HG03060 (cell line): ENCODE measurements at regions not wholly inside any gene's neighbourhood (a gene's known extent, or its start where the extent isn't known, plus 50 kb on each side); places are given as distances from the start of the nearest gene placed in this dataset.

ENCODE experiments used
- ATAC-seq: cut with Tn5 transposase; IDR thresholded peaks from one replicate; pipeline ENCODE4 v1.9.1; 2021; ENCODE audit warnings: low read depth, moderate number of reproducible peaks; ENCODE audit not compliant: unreplicated experiment

GRCh38 chr6:113595911-113596376 lies 261.2 kb upstream of the MARCKS start:
- ATAC-seq, result no peak

GRCh38 chr6:113596387-113597230 lies 260.5 kb upstream of the MARCKS start:
- peak; percentile 4 for ATAC-seq

DNA sequence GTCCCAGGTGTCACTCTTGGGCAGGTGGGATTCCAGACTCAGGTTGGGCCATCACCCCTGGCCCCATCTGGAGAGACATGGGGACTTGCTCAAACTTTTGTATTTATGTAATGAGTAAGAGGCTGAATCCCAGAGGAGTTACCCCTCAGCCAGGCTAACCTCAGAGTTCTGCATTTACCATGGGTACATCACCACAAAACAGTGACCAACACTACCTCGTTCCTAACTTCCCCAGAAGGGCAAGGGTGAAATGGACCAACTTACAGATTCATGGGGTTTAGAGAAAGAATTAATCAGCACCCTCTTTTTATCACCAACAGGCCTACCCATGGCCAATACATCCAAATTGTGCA lies 259.9 kb upstream of the MARCKS start:
- peak; percentile 56 for ATAC-seq

GRCh38 chr6:113598786-113599185 lies 258.4 kb upstream of the MARCKS start:
- no peak for ATAC-seq

DNA sequence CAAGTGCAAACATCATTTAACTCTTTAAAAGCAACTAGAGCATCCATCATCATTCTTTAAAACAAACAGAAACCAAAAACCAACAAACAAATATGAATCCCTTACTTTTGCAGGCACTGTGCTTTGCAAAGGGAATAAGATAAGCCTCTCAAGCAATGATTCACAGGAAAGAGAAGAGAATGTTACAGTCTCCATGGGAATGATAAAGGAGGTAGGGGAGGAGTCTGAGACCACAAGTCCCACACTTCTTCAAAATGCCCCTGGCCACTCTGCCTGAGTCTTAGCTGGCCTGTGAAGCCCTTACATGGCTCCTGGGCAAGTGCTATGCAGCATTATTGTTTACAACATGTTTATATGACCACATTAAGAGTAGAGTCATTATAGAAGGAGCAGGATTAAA lies 257.7 kb upstream of the MARCKS start:
- no peak for ATAC-seq

GRCh38 chr6:113600551-113601339 lies 256.4 kb upstream of the MARCKS start:
- ATAC-seq, result no peak

GRCh38 chr6:113607821-113608545 lies 249.2 kb upstream of the MARCKS start:
- no peak for ATAC-seq

DNA sequence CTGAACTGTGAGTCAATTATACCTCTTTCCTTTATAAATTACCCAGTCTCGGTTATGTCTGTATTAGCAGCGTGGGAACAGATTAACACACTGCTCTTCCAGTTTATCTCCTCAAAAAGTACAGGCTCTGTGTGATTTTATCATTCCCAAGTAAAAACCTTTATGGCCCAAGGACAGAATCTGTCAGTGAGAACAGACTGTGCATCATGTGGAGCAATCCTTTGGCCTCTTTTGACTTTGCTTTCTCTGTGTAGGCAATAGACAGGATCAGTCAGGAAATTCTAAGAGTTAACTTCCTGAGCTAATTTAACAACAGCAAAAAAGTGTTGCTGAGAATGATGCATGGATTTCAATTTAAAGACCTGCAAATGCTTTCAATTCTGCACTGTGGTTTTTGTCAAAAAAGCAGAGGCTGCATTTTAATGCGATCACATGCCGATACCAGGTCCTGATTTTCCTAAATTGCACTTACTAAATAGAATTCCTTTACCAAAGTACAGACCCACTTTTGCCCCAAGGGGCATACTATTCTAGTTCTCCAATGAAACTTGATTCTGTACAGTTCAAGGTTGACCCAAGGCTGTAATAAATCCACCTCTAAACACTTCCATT lies 246.7 kb upstream of the MARCKS start:
- ATAC-seq, result no peak

- ATAC-seq, result no peak
These were observed 240.4 kb upstream of the MARCKS start for GRCh38 chr6:113616701-113617274.

DNA sequence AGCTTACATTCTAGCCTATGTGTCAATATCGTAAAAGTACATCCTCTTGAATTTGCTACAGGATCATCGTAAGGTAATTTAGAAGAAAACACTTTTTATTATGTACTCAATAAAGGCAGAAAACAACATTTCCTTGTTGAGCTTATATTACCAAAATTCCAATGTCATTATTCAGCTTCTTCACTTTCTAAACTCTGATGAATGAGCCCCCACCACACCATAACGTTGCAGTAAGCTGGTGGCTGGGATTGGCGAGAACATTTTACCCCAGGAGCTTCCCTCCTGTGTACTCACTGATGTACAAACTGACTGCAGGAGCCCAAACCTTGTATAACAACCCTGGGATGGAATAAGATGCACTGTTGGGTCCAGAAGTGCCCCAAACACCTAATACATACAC lies 238.1 kb upstream of the MARCKS start:
- no peak for ATAC-seq

- ATAC-seq, result no peak
These were observed 236.8 kb upstream of the MARCKS start for GRCh38 chr6:113620386-113620785.

DNA sequence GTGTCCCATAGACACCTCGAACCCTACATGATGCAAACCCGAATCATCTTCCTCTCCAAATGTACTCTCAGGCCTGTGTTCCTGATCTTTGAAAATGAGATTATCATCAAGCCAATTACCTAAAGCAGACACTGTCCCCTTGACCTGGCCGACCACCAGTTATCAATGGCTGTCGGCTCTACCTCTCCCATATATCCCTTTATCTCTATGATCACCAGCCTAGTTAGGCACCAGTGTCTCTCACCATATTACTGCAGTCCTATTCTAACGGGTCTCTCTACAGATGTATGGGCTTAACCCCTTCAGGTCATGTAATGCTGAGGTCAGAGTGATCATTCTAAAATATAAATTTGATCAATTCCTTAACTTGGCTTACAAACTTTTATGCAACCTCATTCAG lies 234.9 kb upstream of the MARCKS start:
- no peak for ATAC-seq

GRCh38 chr6:113623129-113623528 lies 234.0 kb upstream of the MARCKS start:
- no peak for ATAC-seq

DNA sequence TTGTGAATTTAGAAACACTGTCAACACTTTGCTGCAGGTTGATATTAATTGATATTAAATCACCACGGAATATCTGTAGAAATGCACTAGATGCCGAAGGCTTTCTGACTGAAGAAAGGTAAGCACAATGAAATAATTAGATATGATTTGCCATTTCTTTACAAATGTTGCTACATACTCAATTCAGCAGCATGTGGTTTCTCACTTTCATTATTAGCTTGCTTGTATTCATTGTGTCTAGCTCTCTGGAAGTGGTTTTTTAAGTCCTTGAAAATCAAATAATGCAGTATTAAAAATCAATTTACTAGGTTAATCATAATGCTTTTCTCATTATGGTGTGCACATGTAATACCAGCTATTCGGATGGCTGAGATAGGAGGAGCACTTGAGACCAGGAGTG lies 231.3 kb upstream of the MARCKS start:
- peak; percentile 27 for ATAC-seq

DNA sequence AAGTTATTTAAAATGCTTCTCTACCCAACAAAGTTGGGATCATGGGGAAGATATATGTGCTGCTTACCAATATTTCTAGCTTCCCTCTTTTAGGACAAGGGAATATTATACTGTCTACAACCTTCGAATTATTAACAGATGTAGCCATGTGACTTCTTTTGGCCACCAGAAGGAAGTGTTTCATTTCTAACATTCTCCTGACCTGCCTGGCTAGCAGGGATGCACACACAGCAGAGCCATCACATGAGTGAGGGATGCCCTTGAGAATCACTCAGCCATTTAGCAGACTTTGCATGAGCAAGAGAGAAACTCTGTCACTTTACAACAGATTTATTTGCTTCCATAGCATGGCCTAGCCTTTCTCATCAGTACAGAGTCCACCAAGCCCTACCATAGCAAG lies 230.7 kb upstream of the MARCKS start:
- ATAC-seq, result peak; percentile 26

DNA sequence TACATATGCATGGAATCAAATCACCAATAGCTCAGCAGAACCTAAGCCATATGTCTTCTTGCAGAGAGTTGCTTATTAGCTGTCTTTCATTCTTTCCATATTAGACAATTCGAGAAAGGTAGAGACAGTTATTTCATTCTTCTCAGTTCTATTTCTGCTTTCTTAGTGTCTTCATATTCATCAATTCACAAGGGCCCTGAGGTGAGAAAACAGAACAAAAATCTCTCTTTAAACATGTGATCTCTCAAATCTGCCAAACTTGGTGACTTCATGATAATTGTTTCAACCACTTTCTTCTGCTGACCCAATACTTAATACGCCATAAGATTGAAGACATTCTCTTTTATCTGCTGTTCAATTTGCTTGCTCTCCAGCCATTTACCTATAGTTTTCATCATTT lies 229.7 kb upstream of the MARCKS start:
- peak; percentile 18 for ATAC-seq

GRCh38 chr6:113629256-113629655 lies 227.9 kb upstream of the MARCKS start:
- ATAC-seq, result no peak

DNA sequence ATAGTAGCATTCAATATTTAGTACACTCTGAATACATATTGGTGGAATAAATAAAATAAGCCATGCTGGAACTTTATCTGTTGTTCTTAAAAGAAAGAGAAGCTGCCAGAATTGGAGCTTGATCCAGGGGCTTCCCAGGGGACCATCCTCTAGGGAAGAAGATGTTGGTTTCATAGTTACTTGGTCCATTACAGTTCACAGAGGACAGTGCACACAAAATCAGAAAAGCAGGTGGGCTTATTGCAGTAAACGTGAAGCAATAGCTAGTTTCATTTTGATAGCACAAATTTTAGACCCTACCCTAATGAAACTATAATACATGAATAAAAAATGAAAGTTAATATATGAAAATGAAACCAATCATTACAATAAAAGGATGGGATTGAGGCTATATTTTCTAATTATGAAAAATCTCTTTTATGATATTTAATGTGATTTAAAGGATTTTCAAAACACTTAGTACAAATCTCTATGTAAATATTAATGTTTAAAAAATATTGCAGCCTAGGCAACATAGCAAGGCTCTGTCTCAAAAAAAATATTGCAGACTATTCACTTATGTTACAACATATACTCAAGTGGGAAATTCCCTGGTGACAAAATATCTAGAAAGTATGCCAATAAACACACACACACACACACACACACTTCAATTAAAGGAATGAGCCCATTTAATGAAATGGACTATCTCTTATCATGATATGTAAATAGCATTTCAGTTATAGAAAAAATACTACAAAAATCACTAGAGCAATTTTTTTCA lies 227.0 kb upstream of the MARCKS start:
- no peak for ATAC-seq

DNA sequence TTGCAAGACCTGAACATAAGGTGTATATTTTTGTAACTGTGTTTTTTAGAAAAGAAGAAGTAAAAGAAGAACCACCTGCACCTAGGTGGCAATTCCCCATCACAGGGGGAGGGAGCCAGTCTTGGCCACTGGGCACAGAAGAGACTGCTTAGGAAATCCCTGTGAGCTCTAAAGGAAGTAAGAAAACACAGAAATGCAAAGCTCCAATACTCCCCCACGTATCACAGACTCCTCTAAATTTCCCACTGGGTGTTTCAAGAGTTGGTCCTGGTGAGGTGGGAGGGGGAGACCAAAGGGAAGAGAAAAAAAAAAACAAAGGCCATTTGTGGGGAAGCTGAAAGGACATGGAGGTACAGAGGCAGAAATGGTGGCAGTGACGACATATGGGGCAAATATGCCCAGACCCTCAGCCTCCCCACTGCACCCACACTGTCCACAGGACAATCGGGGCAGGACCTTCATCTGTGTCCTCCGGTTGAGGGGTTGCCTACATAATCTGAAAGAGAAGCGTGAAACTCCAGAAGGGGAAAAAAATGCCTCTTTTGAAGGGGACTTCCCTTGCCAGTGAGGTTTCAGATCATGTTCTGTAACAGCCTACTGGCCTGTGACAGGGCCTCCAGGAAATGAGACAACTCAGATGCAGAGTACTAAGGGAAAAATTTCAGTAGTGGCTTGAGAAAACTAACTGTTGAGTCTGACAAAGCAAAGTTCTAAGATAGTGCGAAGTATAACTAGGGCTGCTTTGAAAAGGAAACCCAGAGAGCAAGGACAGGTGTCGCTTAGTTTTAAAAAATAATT lies 226.2 kb upstream of the MARCKS start:
- peak; percentile 40 for ATAC-seq
